Dendritic cell treated with granulocyte-macrophage colony-stimulating factor and Interleukin-4, amounts not matched to agents 40 ng/mL and 50 ng/mL, for 4 days (primary cell): ENCODE measurements at regions not wholly inside any gene's neighbourhood (a gene's known extent, or its start where the extent isn't known, plus 50 kb on each side); places are given as distances from the start of the nearest gene placed in this dataset.

Experiments
- H3K27ac Mint-ChIP-seq: one replicate; pipeline ENCODE4 v1.8.0; 2022; ENCODE audit warnings: mild to moderate bottlenecking, mixed read lengths
- H3K27me3 Mint-ChIP-seq: one replicate; pipeline ENCODE4 v1.8.0; 2022; ENCODE audit warnings: mild to moderate bottlenecking, mixed read lengths
- H3K36me3 Mint-ChIP-seq: one replicate; pipeline ENCODE4 v1.8.0; 2022; ENCODE audit warnings: low read depth, mixed read lengths
- H3K4me1 Mint-ChIP-seq: one replicate; pipeline ENCODE4 v1.8.0; 2022; ENCODE audit warnings: low read depth, mixed read lengths
- H3K4me3 Mint-ChIP-seq: one replicate; pipeline ENCODE4 v1.8.0; 2022; ENCODE audit warnings: mild to moderate bottlenecking, moderate library complexity, mixed read lengths
- H3K9me3 Mint-ChIP-seq: one replicate; pipeline ENCODE4 v1.8.0; 2022; ENCODE audit warnings: mixed read lengths
- intact Hi-C: fragments of 100-400 bp; cut with micrococcal nuclease; formaldehyde crosslinking; loops from one replicate; pipeline ENCODE4 v1.15.0; 2022

GRCh38 chr20:60485012-60485760, 527.0 kb downstream of the CDH26 start:
- intact Hi-C loops, result no loop called here
- Mint-ChIP-seq H3K9me3 (no peaks in the 10 kb centered on the region), H3K4me3 (no peak overlapping the region), H3K4me1 (no peaks in the 10 kb centered on the region), H3K27ac (no peak overlapping the region), H3K27me3 (peaks cover 10% of the 10 kb centered on the region), H3K36me3 (no peaks in the 10 kb centered on the region)

- Mint-ChIP-seq H3K4me1 (no peaks in the 10 kb centered on the region), H3K36me3 (no peaks in the 10 kb centered on the region), H3K27ac (no peak overlapping the region), H3K9me3 (no peaks in the 10 kb centered on the region), H3K4me3 (no peak overlapping the region), H3K27me3 (peaks cover 9% of the 10 kb centered on the region)
- intact Hi-C loops, result no loop called here
These were observed 528.1 kb downstream of the CDH26 start for GRCh38 chr20:60486315-60486714.

- H3K27ac Mint-ChIP-seq, result no peak overlapping the region
- no peaks in the 10 kb centered on the region for H3K9me3 Mint-ChIP-seq
- no peak overlapping the region for H3K4me3 Mint-ChIP-seq
- H3K4me1 Mint-ChIP-seq, result no peaks in the 10 kb centered on the region
- H3K36me3 Mint-ChIP-seq, result no peaks in the 10 kb centered on the region
- H3K27me3 Mint-ChIP-seq, result peaks cover 9% of the 10 kb centered on the region
- intact Hi-C loops, result no loop called here
These were observed 528.7 kb downstream of the CDH26 start for GRCh38 chr20:60486937-60487336.

- H3K36me3 Mint-ChIP-seq, result no peaks in the 10 kb centered on the region
- intact Hi-C loops, result no loop called here
- no peaks in the 10 kb centered on the region for H3K4me1 Mint-ChIP-seq
- H3K27me3 Mint-ChIP-seq, result peaks cover 6% of the 10 kb centered on the region
- no peak overlapping the region for H3K27ac Mint-ChIP-seq
- H3K9me3 Mint-ChIP-seq, result no peaks in the 10 kb centered on the region
- H3K4me3 Mint-ChIP-seq, result no peak overlapping the region
These were observed 532.2 kb downstream of the CDH26 start for GRCh38 chr20:60490217-60491050.

GRCh38 chr20:60491051-60491581, 532.9 kb downstream of the CDH26 start:
- Mint-ChIP-seq H3K9me3 (no peaks in the 10 kb centered on the region), H3K36me3 (no peaks in the 10 kb centered on the region), H3K4me3 (no peak overlapping the region), H3K27ac (no peak overlapping the region), H3K27me3 (peaks cover 5% of the 10 kb centered on the region), H3K4me1 (no peaks in the 10 kb centered on the region)
- intact Hi-C loops, result no loop called here

GRCh38 chr20:60494476-60494875, 536.3 kb downstream of the CDH26 start:
- intact Hi-C loops, result no loop called here
- H3K36me3 Mint-ChIP-seq, result no peaks in the 10 kb centered on the region
- no peak overlapping the region for H3K4me3 Mint-ChIP-seq
- no peaks in the 10 kb centered on the region for H3K9me3 Mint-ChIP-seq
- no peak overlapping the region for H3K27ac Mint-ChIP-seq
- no peaks in the 10 kb centered on the region for H3K4me1 Mint-ChIP-seq
- H3K27me3 Mint-ChIP-seq, result peaks cover 5% of the 10 kb centered on the region

GRCh38 chr20:60497298-60498035, 539.2 kb downstream of the CDH26 start:
- Mint-ChIP-seq H3K27ac (no peak overlapping the region), H3K9me3 (no peaks in the 10 kb centered on the region), H3K4me1 (no peaks in the 10 kb centered on the region), H3K4me3 (no peak overlapping the region), H3K36me3 (no peaks in the 10 kb centered on the region), H3K27me3 (peaks cover 3% of the 10 kb centered on the region)
- intact Hi-C loops, result no loop called here

GRCh38 chr20:60500038-60500701, 541.9 kb downstream of the CDH26 start:
- Mint-ChIP-seq H3K27ac (no peak overlapping the region), H3K4me1 (no peaks in the 10 kb centered on the region), H3K36me3 (no peaks in the 10 kb centered on the region), H3K9me3 (no peaks in the 10 kb centered on the region), H3K27me3 (peaks cover 3% of the 10 kb centered on the region), H3K4me3 (no peak overlapping the region)
- intact Hi-C loops, result no loop called here

- Mint-ChIP-seq H3K36me3 (no peaks in the 10 kb centered on the region), H3K9me3 (no peaks in the 10 kb centered on the region), H3K4me3 (no peak overlapping the region), H3K4me1 (no peaks in the 10 kb centered on the region), H3K27ac (no peak overlapping the region), H3K27me3 (peaks cover 3% of the 10 kb centered on the region)
- intact Hi-C loops, result no loop called here
These were observed 542.8 kb downstream of the CDH26 start for GRCh38 chr20:60501048-60501447.

- H3K27me3 Mint-ChIP-seq, result no peaks in the 10 kb centered on the region
- H3K4me1 Mint-ChIP-seq, result no peaks in the 10 kb centered on the region
These were observed 544.7 kb downstream of the CDH26 start for GRCh38 chr20:60502881-60503280.

GRCh38 chr20:60505423-60505822, 547.2 kb downstream of the CDH26 start:
- intact Hi-C loops, result no loop called here
- Mint-ChIP-seq H3K27ac (no peak overlapping the region), H3K9me3 (no peaks in the 10 kb centered on the region), H3K27me3 (no peaks in the 10 kb centered on the region), H3K4me1 (no peaks in the 10 kb centered on the region), H3K36me3 (no peaks in the 10 kb centered on the region), H3K4me3 (no peak overlapping the region)

More at GRCh38 chr20:60502881-60503280, 544.7 kb downstream of the CDH26 start:
- Mint-ChIP-seq H3K9me3 (no peaks in the 10 kb centered on the region), H3K4me3 (no peak overlapping the region), H3K27ac (no peak overlapping the region), H3K36me3 (no peaks in the 10 kb centered on the region)
- intact Hi-C loops, result no loop called here

- Mint-ChIP-seq H3K27me3 (no peaks in the 10 kb centered on the region), H3K4me3 (no peak overlapping the region), H3K9me3 (no peaks in the 10 kb centered on the region), H3K36me3 (no peaks in the 10 kb centered on the region), H3K4me1 (no peaks in the 10 kb centered on the region), H3K27ac (no peak overlapping the region)
- intact Hi-C loops, result no loop called here
These were observed 547.8 kb downstream of the CDH26 start for GRCh38 chr20:60506061-60506460.

- Mint-ChIP-seq H3K36me3 (no peaks in the 10 kb centered on the region), H3K27me3 (no peaks in the 10 kb centered on the region), H3K4me1 (no peaks in the 10 kb centered on the region), H3K27ac (no peak overlapping the region), H3K9me3 (no peaks in the 10 kb centered on the region), H3K4me3 (no peak overlapping the region)
- intact Hi-C loops, result no loop called here
These were observed 549.0 kb downstream of the CDH26 start for GRCh38 chr20:60507087-60507694.
